Thyroid gland (tissue), 4 donors: ENCODE measurements at regions not wholly inside any gene's neighbourhood (a gene's known extent, or its start where the extent isn't known, plus 50 kb on each side); places are given as distances from the start of the nearest gene placed in this dataset.

Source experiments
- DNase-seq, 2 donors: peaks; one replicate each; pipeline ENCODE4 v3.0.0-alpha.2; 2019
- H3K27ac ChIP-seq, 3 donors: fragments of 200-600 bp; sonication (generic); 1 replicate in 2 of 3; 2 replicates in 1 of 3; pipeline ENCODE4 v1.5.1; 2016 to 2019; ENCODE audit warnings: mild to moderate bottlenecking in 1 of 3, moderate library complexity in 1 of 3
- H3K27me3 ChIP-seq: fragments of 200-600 bp; sonication (generic); one replicate; pipeline ENCODE4 v1.5.1; 2019
- H3K36me3 ChIP-seq, 2 donors: fragments of 200-600 bp; sonication (generic); one replicate each; pipeline ENCODE4 v1.5.1; 2016 to 2019
- H3K4me1 ChIP-seq, 2 donors: fragments of 200-600 bp; sonication (generic); one replicate each; pipeline ENCODE4 v1.5.1; 2017 to 2019
- H3K4me3 ChIP-seq, 3 donors: fragments of 200-600 bp; sonication (generic); replicated peaks in 1 of 3; 1 replicate in 2 of 3; 2 replicates in 1 of 3; pipeline ENCODE4 v1.5.1; 2016; ENCODE audit warnings: mild to moderate bottlenecking in 1 of 3
- H3K9me3 ChIP-seq: fragments of 200-600 bp; sonication (generic); one replicate; pipeline ENCODE4 v1.5.1; 2017
- CTCF ChIP-seq, 6 experiments: fragments of 200-600 bp in 3 of 6; fragments of 450-650 bp in 3 of 6; sonication (generic) in 3 of 6; IDR thresholded peaks; one replicate each; pipeline ENCODE4 v1.5.1; 2016 to 2019; ENCODE audit warnings: antibody characterized with exemption in 6 of 6, mild to moderate bottlenecking in 2 of 6, inconsistent platforms in 1 of 6, moderate library complexity in 1 of 6
- POLR2A ChIP-seq, 2 donors: fragments of 450-650 bp; IDR thresholded peaks; one replicate each; pipeline ENCODE4 v1.6.1; 2017; ENCODE audit warnings: antibody characterized with exemption in 2 of 2, mild to moderate bottlenecking in 2 of 2, moderate library complexity in 1 of 2
- WGBS, 2 donors: methylation state at CpG; one replicate each; pipeline ENCODE4 v1.1.5; 2017; 5-methylcytosine and 5-hydroxymethylcytosine counted together
- intact Hi-C: fragments of 100-400 bp; cut with DNase I; formaldehyde crosslinking; loops from one replicate; pipeline ENCODE4 v1.15.1; 2023

GRCh38 chr20:19901226-19901625 lies 115.9 kb upstream of the NAA20 start:
- H3K27ac ChIP-seq = no peak overlapping the region

GRCh38 chr20:19903168-19903811 lies 113.9 kb upstream of the NAA20 start:
- TF ChIP-seq POLR2A (IDR thresholded peaks at IDR 0.05) (no peak), CTCF (IDR thresholded peaks at IDR 0.05) (peak in 1 of 6 experiments; percentile 13)
- Histone ChIP-seq H3K4me1 (peaks cover 0 to 6% of the 10 kb centered on the region in 2 donors), H3K27me3 (no peaks in the 10 kb centered on the region), H3K9me3 (no peaks in the 10 kb centered on the region), H3K36me3 (no peaks in the 10 kb centered on the region), H3K27ac (no peak overlapping the region), H3K4me3 (no peak overlapping the region)
- peak; percentile 11 to 17 for DNase-seq
- intact Hi-C loops = no loop called here
- WGBS, 2 donors = 48 to 54% methylated on average over 10 of the region's 10 CpGs

More at GRCh38 chr20:19901226-19901625, 115.9 kb upstream of the NAA20 start:
- DNase-seq = no peak
- intact Hi-C loops = no loop called here
- H3K36me3 ChIP-seq = no peaks in the 10 kb centered on the region
- no peaks in the 10 kb centered on the region for H3K9me3 ChIP-seq
- no peak overlapping the region for H3K4me3 ChIP-seq
- no peaks in the 10 kb centered on the region for H3K27me3 ChIP-seq
- TF ChIP-seq CTCF (IDR thresholded peaks at IDR 0.05) (no peak), POLR2A (IDR thresholded peaks at IDR 0.05) (no peak)
- no peaks in the 10 kb centered on the region for H3K4me1 ChIP-seq
- WGBS, 2 donors = 84 to 93% methylated on average over 9 of the region's 9 CpGs

- H3K27me3 ChIP-seq = no peaks in the 10 kb centered on the region
- no peaks in the 10 kb centered on the region for H3K36me3 ChIP-seq
- intact Hi-C loops = no loop called here
- peaks cover 0 to 33% of the 10 kb centered on the region in 2 donors for H3K4me1 ChIP-seq
- 80 to 85% methylated on average over 3 of the region's 3 CpGs for WGBS, 2 donors
- TF ChIP-seq CTCF (IDR thresholded peaks at IDR 0.05) (no peak), POLR2A (IDR thresholded peaks at IDR 0.05) (no peak)
- no peaks in the 10 kb centered on the region for H3K9me3 ChIP-seq
- H3K27ac ChIP-seq = no peak overlapping the region
- no peak for DNase-seq
- no peak overlapping the region for H3K4me3 ChIP-seq
Measured at GRCh38 chr20:19907326-19908056, 109.7 kb upstream of the NAA20 start.

- Histone ChIP-seq H3K27me3 (no peaks in the 10 kb centered on the region), H3K4me1 (peaks cover 0 to 33% of the 10 kb centered on the region in 2 donors), H3K4me3 (no peak overlapping the region), H3K9me3 (no peaks in the 10 kb centered on the region), H3K27ac (no peak overlapping the region), H3K36me3 (no peaks in the 10 kb centered on the region)
- no peak for DNase-seq
- TF ChIP-seq POLR2A (IDR thresholded peaks at IDR 0.05) (no peak), CTCF (IDR thresholded peaks at IDR 0.05) (no peak)
- WGBS, 2 donors = 85 to 87% methylated on average over 4 of the region's 4 CpGs
- intact Hi-C loops = no loop called here
Measured at GRCh38 chr20:19908576-19908975, 108.6 kb upstream of the NAA20 start.

- no peaks in the 10 kb centered on the region for H3K36me3 ChIP-seq
- intact Hi-C loops = no loop called here
- TF ChIP-seq POLR2A (IDR thresholded peaks at IDR 0.05) = no peak
- TF ChIP-seq CTCF (IDR thresholded peaks at IDR 0.05) = no peak
- H3K27me3 ChIP-seq = no peaks in the 10 kb centered on the region
- WGBS, 2 donors = 69 to 84% methylated on average over 4 of the region's 4 CpGs
- DNase-seq = peak; percentile 40 to 46
- peak overlapping the region in 1 of 3 donors; percentile 36 for H3K27ac ChIP-seq
- H3K4me3 ChIP-seq = no peak overlapping the region
- H3K9me3 ChIP-seq = no peaks in the 10 kb centered on the region
- H3K4me1 ChIP-seq = peaks cover 0 to 42% of the 10 kb centered on the region in 2 donors
Measured at GRCh38 chr20:19909725-19910124, 107.4 kb upstream of the NAA20 start.
